HG03039 (cell line): ENCODE measurements at regions not wholly inside any gene's neighbourhood (a gene's known extent, or its start where the extent isn't known, plus 50 kb on each side); places are given as distances from the start of the nearest gene placed in this dataset.
"Not testable (repeated sequence)": the region's sequence is repeated elsewhere in the genome, so short reads cannot be mapped to it uniquely, and the experiment has no call there.

Experiments
- ATAC-seq: cut with Tn5 transposase; IDR thresholded peaks from one replicate; pipeline ENCODE4 v1.9.1; 2021; ENCODE audit warnings: mild to moderate bottlenecking, moderate library complexity; ENCODE audit not compliant: unreplicated experiment

GRCh38 chr7:41438705-41439514 is 264.0 kb downstream of the INHBA start:
- no peak for ATAC-seq

- ATAC-seq: no peak
These were observed 265.4 kb downstream of the INHBA start for GRCh38 chr7:41437257-41438196.

GRCh38 chr7:41436139-41436538 is 266.8 kb downstream of the INHBA start:
- no peak for ATAC-seq

- ATAC-seq: not testable (repeated sequence)
These were observed 267.9 kb downstream of the INHBA start for GRCh38 chr7:41435020-41435419.

- ATAC-seq: no peak
These were observed 271.2 kb downstream of the INHBA start for GRCh38 chr7:41431671-41432070.

GRCh38 chr7:41428381-41428780 is 274.5 kb downstream of the INHBA start:
- ATAC-seq: no peak

GRCh38 chr7:41425926-41426325 is 277.0 kb downstream of the INHBA start:
- no peak for ATAC-seq

- ATAC-seq: no peak
These were observed 281.8 kb downstream of the INHBA start for GRCh38 chr7:41421056-41421455.

- no peak for ATAC-seq
These were observed 282.5 kb downstream of the INHBA start for GRCh38 chr7:41420421-41420820.

GRCh38 chr7:41418337-41418736 is 284.6 kb downstream of the INHBA start:
- no peak for ATAC-seq

- ATAC-seq: no peak
These were observed 286.7 kb downstream of the INHBA start for GRCh38 chr7:41416208-41416595.

GRCh38 chr7:41415471-41416207 is 287.3 kb downstream of the INHBA start:
- no peak for ATAC-seq

GRCh38 chr7:41415051-41415450 is 287.8 kb downstream of the INHBA start:
- no peak for ATAC-seq

GRCh38 chr7:41404375-41405074 is 298.4 kb downstream of the INHBA start:
- ATAC-seq: no peak

GRCh38 chr7:41403291-41403690 is 299.6 kb downstream of the INHBA start:
- ATAC-seq: no peak

- no peak for ATAC-seq
These were observed 301.1 kb downstream of the INHBA start for GRCh38 chr7:41401833-41402232.

GRCh38 chr7:41399171-41399570 is 303.7 kb downstream of the INHBA start:
- no peak for ATAC-seq

GRCh38 chr7:41391818-41392217 is 311.1 kb downstream of the INHBA start:
- no peak for ATAC-seq

- not testable (repeated sequence) for ATAC-seq
These were observed 314.0 kb downstream of the INHBA start for GRCh38 chr7:41388933-41389332.

- no peak for ATAC-seq
These were observed 316.9 kb downstream of the INHBA start for GRCh38 chr7:41385996-41386395.

- ATAC-seq: no peak
These were observed 318.5 kb downstream of the INHBA start for GRCh38 chr7:41384418-41384817.
